ENCODE measurements at regions not wholly inside any gene's neighbourhood (a gene's known extent, or its start where the extent isn't known, plus 50 kb on each side); places are given as distances from the start of the nearest gene placed in this dataset.

DNA sequence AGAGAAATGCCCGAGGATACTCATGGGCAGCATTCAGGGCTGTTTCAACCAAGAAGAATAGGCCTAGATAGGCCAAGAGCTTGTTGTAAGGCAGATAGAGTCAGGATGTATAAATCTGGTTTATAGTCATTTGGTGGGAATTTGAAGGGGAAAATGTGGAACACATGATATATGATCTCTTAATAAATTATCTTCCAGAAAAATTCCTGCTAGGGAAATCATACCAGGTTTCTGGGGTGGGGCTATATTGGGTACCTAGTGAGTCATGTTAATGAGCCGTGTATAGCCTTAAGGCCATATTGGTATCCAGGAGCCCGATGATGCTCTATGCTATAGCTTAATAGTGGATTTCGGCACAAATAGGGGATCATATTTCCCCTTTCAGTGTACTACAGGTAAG, 51.5 kb upstream of the HTR2A start:
- TF ChIP-seq, protein P1, sequence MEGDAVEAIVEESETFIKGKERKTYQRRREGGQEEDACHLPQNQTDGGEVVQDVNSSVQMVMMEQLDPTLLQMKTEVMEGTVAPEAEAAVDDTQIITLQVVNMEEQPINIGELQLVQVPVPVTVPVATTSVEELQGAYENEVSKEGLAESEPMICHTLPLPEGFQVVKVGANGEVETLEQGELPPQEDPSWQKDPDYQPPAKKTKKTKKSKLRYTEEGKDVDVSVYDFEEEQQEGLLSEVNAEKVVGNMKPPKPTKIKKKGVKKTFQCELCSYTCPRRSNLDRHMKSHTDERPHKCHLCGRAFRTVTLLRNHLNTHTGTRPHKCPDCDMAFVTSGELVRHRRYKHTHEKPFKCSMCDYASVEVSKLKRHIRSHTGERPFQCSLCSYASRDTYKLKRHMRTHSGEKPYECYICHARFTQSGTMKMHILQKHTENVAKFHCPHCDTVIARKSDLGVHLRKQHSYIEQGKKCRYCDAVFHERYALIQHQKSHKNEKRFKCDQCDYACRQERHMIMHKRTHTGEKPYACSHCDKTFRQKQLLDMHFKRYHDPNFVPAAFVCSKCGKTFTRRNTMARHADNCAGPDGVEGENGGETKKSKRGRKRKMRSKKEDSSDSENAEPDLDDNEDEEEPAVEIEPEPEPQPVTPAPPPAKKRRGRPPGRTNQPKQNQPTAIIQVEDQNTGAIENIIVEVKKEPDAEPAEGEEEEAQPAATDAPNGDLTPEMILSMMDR (conservative IDR thresholded peaks at IDR 0.05): no peak
- TF ChIP-seq EZH2 (IDR thresholded peaks at IDR 0.05; ENCODE audit: low read depth): no peak

Measured in PC-9 (cell line).